ENCODE measurements at regions not wholly inside any gene's neighbourhood (a gene's known extent, or its start where the extent isn't known, plus 50 kb on each side); places are given as distances from the start of the nearest gene placed in this dataset.

DNA sequence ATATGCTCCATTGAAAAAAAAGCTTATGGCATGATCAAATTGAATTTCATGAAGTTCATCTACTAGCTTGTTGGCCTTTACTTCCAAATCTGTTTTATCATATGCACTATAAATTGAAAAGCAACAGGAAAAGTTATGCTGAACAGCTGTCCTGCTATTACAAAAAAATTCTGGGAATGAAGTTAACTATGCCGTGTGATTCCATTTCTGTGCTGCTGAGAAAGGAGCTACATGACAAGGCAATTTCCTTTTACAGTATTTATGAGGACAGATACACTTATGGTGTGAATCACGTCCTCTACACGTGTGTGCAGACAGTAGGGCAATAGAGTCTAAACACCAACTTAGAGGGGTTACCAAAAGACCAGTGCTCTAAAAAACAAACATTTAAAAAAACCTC lies 426.5 kb upstream of the AKR1E2 start:
- H3K27me3 Mint-ChIP-seq (ENCODE audit: low read depth, unreplicated experiment), result no peaks in the 10 kb centered on the region
- Histone ChIP-seq H4K20me1 (ENCODE audit: insufficient read depth, low read length) (no peaks in the 10 kb centered on the region), H3K36me3 (ENCODE audit: insufficient read depth, low read length) (no peaks in the 10 kb centered on the region), H3K9ac (ENCODE audit: low read length) (no peak overlapping the region), H3K4me2 (ENCODE audit: low read length) (no peak overlapping the region), H3K27me3 (ENCODE audit: insufficient read depth, low read length) (no peaks in the 10 kb centered on the region), H3K79me2 (ENCODE audit: insufficient read depth, low read length) (no peaks in the 10 kb centered on the region), H3K4me1 (ENCODE audit: insufficient read depth, low read length) (no peaks in the 10 kb centered on the region), H2AFZ (ENCODE audit: low read depth, low read length) (no peak overlapping the region), H3K27ac (ENCODE audit: low read depth, low read length) (no peak overlapping the region), H3K9me3 (ENCODE audit: insufficient read depth, low read depth, low read length) (no peaks in the 10 kb centered on the region), H3K4me3 (ENCODE audit: insufficient read depth, low read depth, low read length) (no peak overlapping the region)
- H3K27ac Mint-ChIP-seq (ENCODE audit: unreplicated experiment), result no peak overlapping the region
- no peaks in the 10 kb centered on the region for H3K9me3 Mint-ChIP-seq (ENCODE audit: unreplicated experiment)
- H3K4me3 Mint-ChIP-seq (ENCODE audit: unreplicated experiment), result no peak overlapping the region
- no peak for TF ChIP-seq EZH2 (IDR thresholded peaks at IDR 0.05; ENCODE audit: insufficient read depth, low read length)
- TF ChIP-seq, protein P1, sequence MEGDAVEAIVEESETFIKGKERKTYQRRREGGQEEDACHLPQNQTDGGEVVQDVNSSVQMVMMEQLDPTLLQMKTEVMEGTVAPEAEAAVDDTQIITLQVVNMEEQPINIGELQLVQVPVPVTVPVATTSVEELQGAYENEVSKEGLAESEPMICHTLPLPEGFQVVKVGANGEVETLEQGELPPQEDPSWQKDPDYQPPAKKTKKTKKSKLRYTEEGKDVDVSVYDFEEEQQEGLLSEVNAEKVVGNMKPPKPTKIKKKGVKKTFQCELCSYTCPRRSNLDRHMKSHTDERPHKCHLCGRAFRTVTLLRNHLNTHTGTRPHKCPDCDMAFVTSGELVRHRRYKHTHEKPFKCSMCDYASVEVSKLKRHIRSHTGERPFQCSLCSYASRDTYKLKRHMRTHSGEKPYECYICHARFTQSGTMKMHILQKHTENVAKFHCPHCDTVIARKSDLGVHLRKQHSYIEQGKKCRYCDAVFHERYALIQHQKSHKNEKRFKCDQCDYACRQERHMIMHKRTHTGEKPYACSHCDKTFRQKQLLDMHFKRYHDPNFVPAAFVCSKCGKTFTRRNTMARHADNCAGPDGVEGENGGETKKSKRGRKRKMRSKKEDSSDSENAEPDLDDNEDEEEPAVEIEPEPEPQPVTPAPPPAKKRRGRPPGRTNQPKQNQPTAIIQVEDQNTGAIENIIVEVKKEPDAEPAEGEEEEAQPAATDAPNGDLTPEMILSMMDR (IDR thresholded peaks at IDR 0.05; ENCODE audit: insufficient read depth, low read depth, low read length), result no peak
- peaks cover 3% of the 10 kb centered on the region for H3K4me1 Mint-ChIP-seq (ENCODE audit: low read depth, unreplicated experiment)
- FAIRE-seq (no peak), DNase-seq (ENCODE audit: low read depth) (peak; percentile 4)
- no peaks in the 10 kb centered on the region for H3K36me3 Mint-ChIP-seq (ENCODE audit: low read depth, unreplicated experiment)

DNA sequence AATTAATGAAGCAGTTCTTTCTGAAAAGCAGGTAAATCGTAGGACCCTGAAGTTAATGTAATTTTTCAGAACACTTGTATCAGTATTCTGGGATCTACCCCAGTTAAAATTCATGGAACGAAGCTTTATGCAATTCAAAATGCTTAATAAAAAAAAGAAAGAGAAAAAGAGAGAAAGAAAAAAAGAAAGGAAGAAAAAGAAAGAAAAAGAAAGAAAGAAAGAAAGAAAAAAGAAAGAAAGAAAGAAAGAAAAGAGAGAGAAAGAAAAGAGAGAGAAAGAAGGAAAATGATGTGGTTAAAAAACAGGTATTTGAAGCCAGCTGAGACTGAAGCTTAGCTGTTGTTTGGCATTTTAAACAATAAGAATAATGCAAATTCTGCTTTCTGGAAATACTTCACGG lies 427.4 kb upstream of the AKR1E2 start:
- no peak for FAIRE-seq
- Histone ChIP-seq H3K4me2 (ENCODE audit: low read length) (no peak overlapping the region), H3K4me3 (ENCODE audit: insufficient read depth, low read depth, low read length) (no peak overlapping the region), H3K36me3 (ENCODE audit: insufficient read depth, low read length) (no peaks in the 10 kb centered on the region), H3K4me1 (ENCODE audit: insufficient read depth, low read length) (no peaks in the 10 kb centered on the region), H3K9me3 (ENCODE audit: insufficient read depth, low read depth, low read length) (no peaks in the 10 kb centered on the region), H2AFZ (ENCODE audit: low read depth, low read length) (no peak overlapping the region), H3K9ac (ENCODE audit: low read length) (no peak overlapping the region), H3K27ac (ENCODE audit: low read depth, low read length) (no peak overlapping the region), H3K27me3 (ENCODE audit: insufficient read depth, low read length) (no peaks in the 10 kb centered on the region), H3K79me2 (ENCODE audit: insufficient read depth, low read length) (no peaks in the 10 kb centered on the region), H4K20me1 (ENCODE audit: insufficient read depth, low read length) (no peaks in the 10 kb centered on the region)
- H3K9me3 Mint-ChIP-seq (ENCODE audit: unreplicated experiment), result no peaks in the 10 kb centered on the region
- TF ChIP-seq, protein P1 (IDR thresholded peaks at IDR 0.05; ENCODE audit: insufficient read depth, low read depth, low read length), result no peak
- no peak for TF ChIP-seq EZH2 (IDR thresholded peaks at IDR 0.05; ENCODE audit: insufficient read depth, low read length)
- H3K27me3 Mint-ChIP-seq (ENCODE audit: low read depth, unreplicated experiment), result no peaks in the 10 kb centered on the region
- no peak overlapping the region for H3K27ac Mint-ChIP-seq (ENCODE audit: unreplicated experiment)
- no peak for DNase-seq (ENCODE audit: low read depth)
- H3K4me3 Mint-ChIP-seq (ENCODE audit: unreplicated experiment), result no peak overlapping the region
- H3K4me1 Mint-ChIP-seq (ENCODE audit: low read depth, unreplicated experiment), result peaks cover 3% of the 10 kb centered on the region
- no peaks in the 10 kb centered on the region for H3K36me3 Mint-ChIP-seq (ENCODE audit: low read depth, unreplicated experiment)

DNA sequence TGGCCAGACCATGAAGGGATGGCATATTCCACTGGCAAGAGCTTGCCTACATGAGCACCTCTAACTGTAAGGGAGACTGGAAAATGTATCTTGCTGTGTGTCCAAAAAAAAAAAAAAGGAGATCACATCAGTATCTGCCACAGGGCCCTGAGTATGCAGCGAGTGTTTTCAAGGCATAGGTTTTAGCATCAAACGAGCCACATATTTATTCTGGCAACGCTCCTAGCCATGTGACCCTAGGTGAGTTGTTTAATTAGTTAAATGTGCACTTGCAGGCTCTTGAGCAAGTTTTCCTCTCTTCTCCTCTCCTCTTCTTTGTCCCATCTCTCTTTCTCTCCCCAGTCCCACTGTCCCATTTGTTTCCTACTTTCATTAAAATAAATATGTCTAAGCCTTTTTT lies 428.7 kb upstream of the AKR1E2 start:
- no peaks in the 10 kb centered on the region for H3K79me2 ChIP-seq (ENCODE audit: insufficient read depth, low read length)
- H3K9me3 ChIP-seq (ENCODE audit: insufficient read depth, low read depth, low read length), result no peaks in the 10 kb centered on the region
- Mint-ChIP-seq H3K27me3 (ENCODE audit: low read depth, unreplicated experiment) (no peaks in the 10 kb centered on the region), H3K9me3 (ENCODE audit: unreplicated experiment) (no peaks in the 10 kb centered on the region), H3K36me3 (ENCODE audit: low read depth, unreplicated experiment) (no peaks in the 10 kb centered on the region), H3K27ac (ENCODE audit: unreplicated experiment) (no peak overlapping the region), H3K4me3 (ENCODE audit: unreplicated experiment) (no peak overlapping the region), H3K4me1 (ENCODE audit: low read depth, unreplicated experiment) (peaks cover 3% of the 10 kb centered on the region)
- no peaks in the 10 kb centered on the region for H3K4me1 ChIP-seq (ENCODE audit: insufficient read depth, low read length)
- H3K27ac ChIP-seq (ENCODE audit: low read depth, low read length), result no peak overlapping the region
- H3K4me3 ChIP-seq (ENCODE audit: insufficient read depth, low read depth, low read length), result no peak overlapping the region
- no peak overlapping the region for H3K9ac ChIP-seq (ENCODE audit: low read length)
- H3K27me3 ChIP-seq (ENCODE audit: insufficient read depth, low read length), result no peaks in the 10 kb centered on the region
- no peak overlapping the region for H3K4me2 ChIP-seq (ENCODE audit: low read length)
- TF ChIP-seq EZH2 (IDR thresholded peaks at IDR 0.05; ENCODE audit: insufficient read depth, low read length), result no peak
- TF ChIP-seq, protein P1 (IDR thresholded peaks at IDR 0.05; ENCODE audit: insufficient read depth, low read depth, low read length), result no peak
- no peaks in the 10 kb centered on the region for H3K36me3 ChIP-seq (ENCODE audit: insufficient read depth, low read length)
- no peak overlapping the region for H2AFZ ChIP-seq (ENCODE audit: low read depth, low read length)
- H4K20me1 ChIP-seq (ENCODE audit: insufficient read depth, low read length), result no peaks in the 10 kb centered on the region
- no peak for DNase-seq (ENCODE audit: low read depth)
- FAIRE-seq, result no peak
